GM18867 (cell line): ENCODE measurements at regions not wholly inside any gene's neighbourhood (a gene's known extent, or its start where the extent isn't known, plus 50 kb on each side); places are given as distances from the start of the nearest gene placed in this dataset.
"Not testable (repeated sequence)": the region's sequence is repeated elsewhere in the genome, so short reads cannot be mapped to it uniquely, and the experiment has no call there.

Experiments
- ATAC-seq: cut with Tn5 transposase; IDR thresholded peaks from one replicate; pipeline ENCODE4 v1.9.1; 2021; ENCODE audit warnings: mild to moderate bottlenecking, moderate library complexity; ENCODE audit not compliant: unreplicated experiment

- no peak for ATAC-seq
Measured at GRCh38 chr5:109989161-109989560, 299.4 kb downstream of the MAN2A1 start.

GRCh38 chr5:109989994-109990722 lies 300.4 kb downstream of the MAN2A1 start:
- ATAC-seq = no peak

- ATAC-seq = no peak
Measured at GRCh38 chr5:109990723-109991359, 301.1 kb downstream of the MAN2A1 start.

- no peak for ATAC-seq
Measured at GRCh38 chr5:109992264-109992915, 302.7 kb downstream of the MAN2A1 start.

- no peak for ATAC-seq
Measured at GRCh38 chr5:109994135-109994534, 304.4 kb downstream of the MAN2A1 start.

GRCh38 chr5:109996246-109996645 lies 306.5 kb downstream of the MAN2A1 start:
- ATAC-seq = no peak

GRCh38 chr5:109997161-109997560 lies 307.4 kb downstream of the MAN2A1 start:
- ATAC-seq = no peak

GRCh38 chr5:109998208-109998607 lies 308.5 kb downstream of the MAN2A1 start:
- ATAC-seq = no peak

- no peak for ATAC-seq
Measured at GRCh38 chr5:109998726-109999125, 309.0 kb downstream of the MAN2A1 start.

- ATAC-seq = no peak
Measured at GRCh38 chr5:110001648-110002047, 311.9 kb downstream of the MAN2A1 start.

GRCh38 chr5:110002652-110003051 lies 312.9 kb downstream of the MAN2A1 start:
- ATAC-seq = no peak

GRCh38 chr5:110005907-110006562 lies 316.3 kb downstream of the MAN2A1 start:
- ATAC-seq = not testable (repeated sequence)

- ATAC-seq = no peak
Measured at GRCh38 chr5:110007101-110007500, 317.4 kb downstream of the MAN2A1 start.

GRCh38 chr5:110008131-110008530 lies 318.4 kb downstream of the MAN2A1 start:
- ATAC-seq = no peak

GRCh38 chr5:110012145-110012544 lies 322.4 kb downstream of the MAN2A1 start:
- no peak for ATAC-seq

GRCh38 chr5:110013017-110013416 lies 323.3 kb downstream of the MAN2A1 start:
- ATAC-seq = no peak

- no peak for ATAC-seq
Measured at GRCh38 chr5:110017854-110018253, 328.1 kb downstream of the MAN2A1 start.

GRCh38 chr5:110018509-110018908 lies 328.8 kb downstream of the MAN2A1 start:
- ATAC-seq = no peak

GRCh38 chr5:110019119-110019518 lies 329.4 kb downstream of the MAN2A1 start:
- no peak for ATAC-seq

GRCh38 chr5:110019780-110020179 lies 330.1 kb downstream of the MAN2A1 start:
- ATAC-seq = no peak

GRCh38 chr5:110021251-110021650 lies 331.5 kb downstream of the MAN2A1 start:
- ATAC-seq = no peak

- ATAC-seq = no peak
Measured at GRCh38 chr5:110025160-110025559, 335.4 kb downstream of the MAN2A1 start.
